Pancreas (tissue), 10 donors: ENCODE measurements at regions not wholly inside any gene's neighbourhood (a gene's known extent, or its start where the extent isn't known, plus 50 kb on each side); places are given as distances from the start of the nearest gene placed in this dataset.

ENCODE experiments used
- ATAC-seq, 4 donors: fragments of 200-7000 bp; cut with Tn5 transposase; one replicate each; pipeline versions ENCODE4 v1.8.0 to v1.9.1; 2020; ENCODE audit warnings: mild to moderate bottlenecking in 4 of 4, moderate library complexity in 4 of 4
- DNase-seq, 6 donors: peaks; one replicate each; pipeline ENCODE4 v3.0.0-alpha.2; 2020
- FAIRE-seq: peaks from 2 replicates; lab custom pipeline; 2012; peaks lifted over from hg19 to GRCh38; lab: Jason Lieb, UNC
- H3K27ac ChIP-seq, 4 donors: fragments of 200-600 bp; sonication (generic); 1 replicate in 3 of 4; 2 replicates in 1 of 4; pipeline versions ENCODE4 v1.5.0 to v1.8.0; 2020
- H3K27me3 ChIP-seq, 4 donors: fragments of 200-600 bp; one replicate each; pipeline ENCODE4 v1.8.0; 2021
- H3K36me3 ChIP-seq, 3 donors: fragments of 200-600 bp; sonication (generic) in 1 of 3; one replicate each; pipeline versions ENCODE4 v1.5.0 to v1.8.0; 2020 to 2021
- H3K4me1 ChIP-seq, 3 donors: fragments of 200-600 bp; one replicate each; pipeline ENCODE4 v1.8.0; 2021
- H3K4me3 ChIP-seq, 4 donors: fragments of 200-600 bp; sonication (generic) in 2 of 4; one replicate each; pipeline versions ENCODE4 v1.5.0 to v1.8.0; 2020 to 2021
- H3K9me3 ChIP-seq, 4 donors: fragments of 200-600 bp; one replicate each; pipeline ENCODE4 v1.8.0; 2021
- WGBS, 2 donors: extraction: QIAGEN DNeasy Blood & Tissue Kit; methylation state at CpG; one replicate each; pipeline ENCODE4 v1.1.7; 2013; 5-methylcytosine and 5-hydroxymethylcytosine counted together
- intact Hi-C, 3 donors: fragments of 100-400 bp; cut with DNase I; formaldehyde crosslinking; loops; one replicate each; pipeline versions ENCODE4 v1.11.1 to v1.14.2; 2022
- TF ChIP-seq, protein P1 (sequence below), 4 donors: fragments of 200-600 bp; sonication (generic) in 3 of 4; IDR thresholded peaks; one replicate each; pipeline versions ENCODE4 v1.5.0 to v1.8.0; 2021; ENCODE audit warnings: antibody characterized with exemption in 4 of 4
- donor health status: healthy with polysubstance abuse.
- donor health status: DM: no; HTN: no; CAD: no; lungs with moderate emphysema.
- donor health status: DM: no; HTN: no; CAD: no.
- donor health status: control.
- donor health status: control.
- donor health status: Bipolar disorder and iron deficiency.
- donor health status: DM: yes; HTN: yes; CAD: no.
- donor health status: DM: no; HTN: no; CAD: no.
- donor health status: DM: no; HTN: no; CAD: no.
- donor health status: DM: yes; HTN: yes; CAD: no.

DNA sequence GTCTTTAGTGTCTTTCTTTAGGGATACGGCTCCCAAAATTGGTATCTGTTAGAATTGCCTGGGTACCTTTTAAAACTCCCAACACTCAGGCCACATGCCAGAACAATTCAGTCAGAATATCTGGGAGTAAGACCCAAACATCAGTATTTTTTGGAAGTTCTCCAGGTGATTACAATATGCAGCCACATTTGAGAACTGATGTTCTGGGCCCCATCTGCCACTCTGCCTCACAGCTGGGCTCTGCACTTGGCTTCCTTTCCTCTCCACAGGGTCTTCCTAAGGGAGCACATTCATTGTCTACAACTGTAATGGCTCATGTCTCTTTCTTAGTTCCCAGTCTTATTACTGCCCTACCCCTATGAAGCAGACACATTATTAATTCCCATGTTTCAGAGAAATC is 394.5 kb downstream of the MFSD1 start:
- FAIRE-seq (no peak), DNase-seq (no peak), ATAC-seq (no peak)
- 91% methylated on average over 1 of the region's 1 CpG for WGBS, 2 donors
- TF ChIP-seq, protein P1, sequence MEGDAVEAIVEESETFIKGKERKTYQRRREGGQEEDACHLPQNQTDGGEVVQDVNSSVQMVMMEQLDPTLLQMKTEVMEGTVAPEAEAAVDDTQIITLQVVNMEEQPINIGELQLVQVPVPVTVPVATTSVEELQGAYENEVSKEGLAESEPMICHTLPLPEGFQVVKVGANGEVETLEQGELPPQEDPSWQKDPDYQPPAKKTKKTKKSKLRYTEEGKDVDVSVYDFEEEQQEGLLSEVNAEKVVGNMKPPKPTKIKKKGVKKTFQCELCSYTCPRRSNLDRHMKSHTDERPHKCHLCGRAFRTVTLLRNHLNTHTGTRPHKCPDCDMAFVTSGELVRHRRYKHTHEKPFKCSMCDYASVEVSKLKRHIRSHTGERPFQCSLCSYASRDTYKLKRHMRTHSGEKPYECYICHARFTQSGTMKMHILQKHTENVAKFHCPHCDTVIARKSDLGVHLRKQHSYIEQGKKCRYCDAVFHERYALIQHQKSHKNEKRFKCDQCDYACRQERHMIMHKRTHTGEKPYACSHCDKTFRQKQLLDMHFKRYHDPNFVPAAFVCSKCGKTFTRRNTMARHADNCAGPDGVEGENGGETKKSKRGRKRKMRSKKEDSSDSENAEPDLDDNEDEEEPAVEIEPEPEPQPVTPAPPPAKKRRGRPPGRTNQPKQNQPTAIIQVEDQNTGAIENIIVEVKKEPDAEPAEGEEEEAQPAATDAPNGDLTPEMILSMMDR (IDR thresholded peaks at IDR 0.05): no peak
- Histone ChIP-seq H3K4me1 (no peaks in the 10 kb centered on the region), H3K4me3 (no peak overlapping the region), H3K27me3 (no peaks in the 10 kb centered on the region), H3K36me3 (no peaks in the 10 kb centered on the region), H3K9me3 (no peaks in the 10 kb centered on the region), H3K27ac (no peak overlapping the region)
- intact Hi-C loops: no loop called here

DNA sequence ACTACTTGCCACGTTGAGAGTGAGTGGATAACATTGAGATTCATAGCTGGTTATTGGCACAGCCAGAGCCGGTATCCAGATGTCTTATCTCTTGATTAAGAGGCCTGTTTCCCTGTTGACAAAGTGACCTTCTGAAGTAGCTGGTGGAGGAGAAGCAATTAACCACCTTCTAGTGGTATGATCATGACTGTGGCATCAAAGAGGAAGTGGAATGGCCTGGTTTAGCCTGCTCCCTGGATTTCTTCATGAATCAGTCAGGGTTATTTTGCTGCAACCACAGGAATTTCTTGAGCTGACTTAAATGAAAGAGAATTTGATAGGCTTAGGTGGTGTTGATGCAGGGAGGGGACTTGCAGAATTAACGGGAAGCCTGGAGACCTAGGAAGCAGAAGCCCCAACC is 398.3 kb downstream of the MFSD1 start:
- Histone ChIP-seq H3K27ac (no peak overlapping the region), H3K27me3 (no peaks in the 10 kb centered on the region), H3K9me3 (no peaks in the 10 kb centered on the region), H3K36me3 (no peaks in the 10 kb centered on the region), H3K4me3 (no peak overlapping the region), H3K4me1 (no peaks in the 10 kb centered on the region)
- no peak for DNase-seq
- FAIRE-seq: no peak
- intact Hi-C loops: no loop called here
- TF ChIP-seq, protein P1 (IDR thresholded peaks at IDR 0.05): no peak
- 41 to 54% methylated on average over 3 of the region's 3 CpGs for WGBS, 2 donors
- ATAC-seq: peak in 1 of 4 donors; percentile 23

GRCh38 chr3:159208050-159208449 is 406.2 kb downstream of the MFSD1 start:
- Histone ChIP-seq H3K9me3 (no peaks in the 10 kb centered on the region), H3K4me1 (no peaks in the 10 kb centered on the region), H3K4me3 (no peak overlapping the region), H3K27me3 (no peaks in the 10 kb centered on the region), H3K27ac (no peak overlapping the region), H3K36me3 (no peaks in the 10 kb centered on the region)
- no peak for FAIRE-seq
- TF ChIP-seq, protein P1 (IDR thresholded peaks at IDR 0.05): no peak
- DNase-seq: no peak
- 61 to 71% methylated on average over 2 of the region's 2 CpGs for WGBS, 2 donors
- intact Hi-C loops: no loop called here
- no peak for ATAC-seq

DNA sequence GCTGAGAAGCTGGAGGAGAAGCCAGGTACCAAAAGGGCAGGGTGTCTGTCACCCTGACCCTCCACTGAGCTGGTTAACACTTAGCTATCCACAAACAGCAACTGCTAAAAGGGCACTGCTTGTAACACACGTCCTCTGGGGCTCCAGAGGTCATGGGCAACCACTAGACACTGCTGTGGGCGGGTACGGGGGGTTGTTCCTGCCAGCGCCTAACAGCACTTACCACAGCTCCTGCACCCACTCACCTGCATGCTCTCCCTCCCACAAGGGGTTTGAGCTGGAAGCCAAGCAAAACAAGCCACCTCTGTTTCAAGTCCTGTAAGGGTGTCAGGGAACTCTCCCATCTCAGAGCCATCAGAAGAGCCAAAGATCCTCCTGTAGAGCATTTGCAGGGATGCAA is 407.6 kb downstream of the MFSD1 start:
- H3K36me3 ChIP-seq: no peaks in the 10 kb centered on the region
- FAIRE-seq: no peak
- no peaks in the 10 kb centered on the region for H3K4me1 ChIP-seq
- no peak for ATAC-seq
- TF ChIP-seq, protein P1 (IDR thresholded peaks at IDR 0.05): no peak
- DNase-seq: peak in 1 of 6 donors; percentile 30
- intact Hi-C loops: no loop called here
- no peaks in the 10 kb centered on the region for H3K9me3 ChIP-seq
- no peaks in the 10 kb centered on the region for H3K27me3 ChIP-seq
- H3K4me3 ChIP-seq: no peak overlapping the region
- WGBS, 2 donors: 59 to 66% methylated on average over 4 of the region's 4 CpGs
- H3K27ac ChIP-seq: no peak overlapping the region

DNA sequence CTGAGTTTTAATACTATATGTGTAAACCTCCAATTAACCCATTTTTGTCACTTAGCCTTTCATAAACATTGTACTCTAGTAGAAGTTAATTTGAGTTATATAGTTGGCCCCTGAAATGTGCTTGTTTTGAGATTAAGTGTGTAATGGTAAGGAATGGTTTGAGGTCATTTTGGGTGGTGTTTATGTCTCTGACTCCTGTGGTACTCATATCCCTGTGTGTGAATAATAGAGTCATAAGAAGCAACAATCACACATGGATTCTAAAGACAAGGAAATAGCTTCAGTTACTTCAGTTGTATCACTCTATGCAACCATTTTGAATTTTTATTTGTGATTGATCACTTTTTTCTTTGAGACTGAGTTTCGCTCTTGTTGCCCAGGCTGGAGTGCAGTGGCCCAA is 408.5 kb downstream of the MFSD1 start:
- no peaks in the 10 kb centered on the region for H3K9me3 ChIP-seq
- FAIRE-seq (no peak), ATAC-seq (no peak), DNase-seq (no peak)
- H3K27ac ChIP-seq: no peak overlapping the region
- 93 to 95% methylated on average over 1 of the region's 1 CpG for WGBS, 2 donors
- intact Hi-C loops: no loop called here
- H3K36me3 ChIP-seq: no peaks in the 10 kb centered on the region
- no peak overlapping the region for H3K4me3 ChIP-seq
- H3K4me1 ChIP-seq: no peaks in the 10 kb centered on the region
- H3K27me3 ChIP-seq: no peaks in the 10 kb centered on the region
- TF ChIP-seq, protein P1 (IDR thresholded peaks at IDR 0.05): no peak
